HuH-7.5 (cell line): ENCODE measurements at regions not wholly inside any gene's neighbourhood (a gene's known extent, or its start where the extent isn't known, plus 50 kb on each side); places are given as distances from the start of the nearest gene placed in this dataset.

Source experiments
- DNase-seq: peaks from one replicate; pipeline ENCODE4 v3.0.0; 2011; ENCODE audit warnings: low spot score

DNA sequence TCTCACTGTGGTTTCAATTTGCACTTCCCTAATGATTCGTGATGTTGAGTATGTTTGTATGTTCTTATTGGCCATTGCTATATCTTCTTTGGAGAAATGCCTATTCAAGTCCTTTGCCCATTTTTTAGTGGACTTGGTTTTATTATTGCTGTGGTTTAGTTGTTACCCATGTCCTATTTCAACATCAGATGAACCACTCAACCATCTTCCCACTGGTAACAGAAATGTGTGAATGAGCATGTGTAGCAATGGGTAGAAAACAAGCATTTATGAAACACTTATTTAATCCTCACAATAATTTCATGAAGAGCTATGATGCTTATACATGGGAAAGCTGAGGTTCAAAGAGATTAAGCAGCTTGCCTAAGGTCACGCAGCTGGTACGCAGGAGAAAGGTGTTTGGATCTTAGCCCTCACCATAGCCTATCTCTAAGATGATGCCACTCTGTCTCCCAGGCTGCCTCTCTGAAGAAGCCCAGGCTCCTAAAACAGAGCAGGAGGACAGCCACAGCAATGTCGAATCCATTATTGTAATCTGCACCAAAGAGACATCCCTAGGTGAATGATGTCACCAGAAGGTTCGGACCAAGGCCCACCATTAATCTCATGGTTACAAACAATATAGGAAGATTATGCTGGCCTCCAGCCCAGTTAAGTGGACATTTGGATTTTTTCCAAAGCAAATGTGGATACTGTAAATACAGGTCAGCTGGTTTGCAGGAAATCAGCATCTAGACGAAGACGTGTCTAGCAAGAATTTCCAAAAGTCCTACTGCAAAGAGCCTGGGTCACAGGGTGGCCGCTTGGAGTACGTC is 447.6 kb upstream of the ZMIZ1 start:
- DNase-seq: no peak

DNA sequence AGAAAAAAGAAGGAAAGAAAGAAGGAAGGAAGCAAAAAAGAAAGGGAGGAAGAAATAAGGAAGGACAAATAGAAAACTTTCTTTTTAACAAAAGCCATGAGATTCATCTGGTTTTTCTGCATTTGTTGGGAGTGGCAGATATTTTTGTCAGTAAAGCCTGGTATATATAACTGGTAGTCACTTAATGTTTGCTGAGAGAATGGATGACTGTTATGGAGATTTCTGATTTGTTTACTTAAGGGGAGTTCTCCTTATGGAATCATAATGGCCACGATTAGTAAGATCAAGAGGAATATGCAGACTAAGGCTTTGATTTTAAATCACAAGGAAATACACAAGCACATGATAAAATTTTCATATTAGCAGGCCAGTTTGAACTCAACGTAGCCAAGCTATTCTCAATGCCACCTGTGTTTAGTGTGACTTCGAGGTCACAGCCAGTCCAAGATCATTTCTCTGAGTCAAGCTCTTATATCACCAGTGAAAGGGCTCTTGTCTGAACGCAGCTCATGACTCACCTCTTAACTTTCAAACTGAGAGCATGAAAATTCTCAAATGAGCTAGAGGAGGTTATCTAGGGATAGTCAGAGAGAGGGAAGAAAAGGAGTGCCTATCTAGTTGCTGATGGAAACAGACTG is 445.1 kb upstream of the ZMIZ1 start:
- DNase-seq: no peak

DNA sequence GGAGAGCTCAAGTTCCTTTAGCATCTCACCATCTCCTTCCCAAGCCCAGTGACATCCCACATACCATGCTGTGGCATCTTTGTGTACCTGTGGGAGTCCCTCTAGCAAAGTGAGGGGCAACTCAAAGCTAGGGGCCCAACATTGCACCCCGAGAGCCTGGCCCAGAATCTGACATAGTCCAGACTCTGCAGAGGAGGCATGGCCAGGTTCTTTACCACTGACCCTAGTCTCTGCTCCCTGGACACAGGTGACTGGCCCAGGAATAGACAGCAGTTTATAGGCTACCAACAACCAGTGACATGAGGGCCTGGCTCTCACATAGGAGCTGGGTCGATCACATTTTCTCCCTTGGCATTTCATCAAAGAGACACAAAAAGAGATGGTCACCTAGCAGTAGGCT is 444.0 kb upstream of the ZMIZ1 start:
- DNase-seq: no peak

DNA sequence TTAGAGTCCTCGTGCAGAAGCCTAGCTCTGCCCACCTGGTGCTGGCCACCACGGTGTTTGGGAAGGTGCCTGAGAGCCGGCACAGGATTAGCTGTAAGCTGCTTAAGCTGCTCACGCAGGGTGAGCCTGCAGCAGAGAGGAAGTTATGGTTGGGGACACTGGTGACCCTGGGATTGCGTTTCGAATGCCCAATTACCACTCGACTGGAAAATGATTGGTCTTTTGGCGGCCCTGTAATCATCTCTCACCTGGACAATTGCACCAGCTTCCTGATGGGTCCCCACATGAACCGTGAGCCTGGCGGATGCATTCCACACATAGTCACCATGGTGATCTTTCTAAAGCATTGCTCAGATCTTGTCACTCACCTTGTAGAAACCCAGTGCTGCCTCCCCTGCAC is 442.3 kb upstream of the ZMIZ1 start:
- no peak for DNase-seq

DNA sequence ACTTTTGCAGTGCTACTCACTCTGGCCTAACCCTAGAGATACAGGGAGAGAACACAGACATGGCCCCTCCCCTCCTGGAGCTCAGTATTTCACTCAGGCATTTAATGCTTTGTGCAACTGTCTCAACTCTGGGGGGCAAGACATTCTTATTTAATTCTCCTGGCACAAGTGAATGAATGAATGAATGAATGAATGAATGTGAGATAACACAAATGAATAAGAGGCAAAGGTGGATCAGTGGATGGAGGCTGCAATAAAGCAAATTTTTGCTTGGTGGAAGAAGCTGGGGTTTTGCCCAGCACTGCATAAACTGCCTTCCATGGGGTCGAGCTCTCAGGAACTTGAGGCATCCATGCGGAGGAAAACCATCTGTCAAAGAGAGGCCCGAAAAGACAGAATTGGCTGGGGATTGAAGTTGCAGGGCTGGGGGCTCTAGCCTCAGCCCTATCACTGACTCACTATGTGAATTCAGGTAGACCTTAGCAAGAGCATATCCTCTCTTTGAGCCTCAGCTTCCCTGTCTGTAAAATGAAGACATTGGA is 441.4 kb upstream of the ZMIZ1 start:
- DNase-seq: no peak

DNA sequence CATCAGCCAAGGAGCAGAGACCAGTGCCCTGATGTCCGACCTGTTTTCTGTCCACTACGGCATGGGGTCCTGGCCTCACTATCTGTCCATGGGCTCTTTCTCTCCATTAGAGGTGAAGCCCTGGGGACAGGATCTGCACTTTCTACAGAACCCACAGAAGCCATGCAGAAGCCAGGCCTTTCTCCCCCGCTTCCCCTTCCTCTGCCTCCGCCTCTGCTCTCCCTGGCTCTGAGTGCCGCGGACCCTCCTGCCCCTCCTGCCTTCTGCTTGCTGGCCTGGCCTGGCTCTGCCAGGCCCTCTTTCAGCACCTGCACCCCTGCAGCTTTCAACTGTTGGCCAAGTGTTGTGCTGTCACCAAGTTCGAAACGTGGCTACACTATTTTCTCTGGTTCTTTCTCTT is 439.8 kb upstream of the ZMIZ1 start:
- DNase-seq: no peak

DNA sequence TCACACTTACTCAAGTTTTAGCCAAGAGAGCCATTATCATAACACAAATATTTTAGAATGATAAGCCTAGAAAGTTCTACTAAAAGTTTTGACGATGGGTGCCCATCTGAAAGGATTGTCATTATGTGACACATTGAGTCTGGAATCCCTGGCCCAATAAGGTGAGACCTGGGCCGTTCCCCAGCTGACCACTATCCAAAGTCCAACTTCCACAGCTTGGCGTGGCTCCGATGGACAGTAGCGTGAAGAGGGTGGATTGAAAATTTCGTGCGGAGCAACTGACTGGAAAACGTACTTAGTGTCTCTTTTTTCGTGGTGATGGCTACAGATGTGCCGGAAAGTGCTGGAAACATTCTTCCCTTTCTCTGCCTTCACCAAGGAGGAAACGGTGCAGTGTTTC is 439.0 kb upstream of the ZMIZ1 start:
- no peak for DNase-seq

DNA sequence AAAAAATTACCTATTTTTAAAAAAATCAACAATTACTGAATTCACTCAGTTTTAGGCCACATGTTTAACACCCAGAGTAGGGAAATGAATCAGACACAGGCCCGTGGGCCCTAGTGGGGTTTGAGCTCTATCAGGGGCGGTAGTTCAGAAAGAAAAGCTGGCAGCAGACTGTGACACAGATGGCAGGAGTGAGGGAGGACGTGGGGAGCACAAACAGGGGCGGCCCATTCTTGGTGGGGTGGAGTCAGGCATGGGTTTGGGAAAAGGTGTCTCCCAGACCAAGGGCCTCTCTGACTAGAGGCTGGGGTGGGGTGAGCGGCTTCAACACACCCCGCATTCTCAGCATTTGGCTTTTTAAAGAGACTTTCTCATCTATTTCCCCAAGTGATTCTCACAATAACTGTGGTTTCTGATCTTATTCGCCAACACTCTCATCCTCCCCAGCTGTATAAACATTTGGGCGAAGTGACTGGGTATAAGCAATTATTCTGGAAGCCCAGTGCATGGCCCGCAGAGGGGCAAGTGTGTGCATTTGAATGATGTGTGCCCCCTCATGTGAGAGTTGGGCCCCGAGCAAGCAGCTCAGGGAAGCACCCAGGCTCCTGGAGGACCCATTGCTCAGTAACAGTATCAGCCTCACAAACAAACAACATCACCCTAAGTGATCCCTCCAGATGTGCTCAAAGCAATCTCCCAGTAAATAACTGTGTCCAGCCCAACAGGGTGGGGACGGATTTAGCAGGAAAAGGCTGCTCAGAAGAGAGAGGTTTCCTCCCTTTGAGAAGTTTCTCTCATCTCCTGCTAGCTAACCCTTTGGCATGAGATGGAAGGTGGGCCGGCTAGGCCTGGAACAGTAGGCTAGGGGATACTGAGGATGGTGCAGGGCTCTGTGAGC is 437.6 kb upstream of the ZMIZ1 start:
- no peak for DNase-seq

DNA sequence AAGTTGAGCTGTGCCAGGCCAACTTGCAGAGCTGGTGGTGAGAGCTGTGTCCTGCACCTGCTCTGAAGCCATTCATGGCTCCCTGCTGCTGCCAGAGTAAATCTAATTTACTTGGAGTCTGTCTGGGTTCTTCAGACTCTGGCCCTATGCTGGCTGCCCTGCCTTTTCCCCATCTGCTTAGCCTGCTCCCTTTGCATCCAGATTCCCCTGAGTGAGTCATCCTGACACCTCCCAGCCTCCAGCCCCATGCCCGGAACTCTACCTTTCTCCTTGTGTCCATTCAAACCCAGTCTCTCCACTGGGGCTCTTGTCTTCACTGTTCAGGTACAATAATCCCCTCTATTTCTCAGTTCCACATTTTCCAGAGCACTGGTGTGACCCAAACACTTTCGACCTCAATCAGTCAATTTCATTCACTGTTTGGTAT is 434.4 kb upstream of the ZMIZ1 start:
- no peak for DNase-seq

DNA sequence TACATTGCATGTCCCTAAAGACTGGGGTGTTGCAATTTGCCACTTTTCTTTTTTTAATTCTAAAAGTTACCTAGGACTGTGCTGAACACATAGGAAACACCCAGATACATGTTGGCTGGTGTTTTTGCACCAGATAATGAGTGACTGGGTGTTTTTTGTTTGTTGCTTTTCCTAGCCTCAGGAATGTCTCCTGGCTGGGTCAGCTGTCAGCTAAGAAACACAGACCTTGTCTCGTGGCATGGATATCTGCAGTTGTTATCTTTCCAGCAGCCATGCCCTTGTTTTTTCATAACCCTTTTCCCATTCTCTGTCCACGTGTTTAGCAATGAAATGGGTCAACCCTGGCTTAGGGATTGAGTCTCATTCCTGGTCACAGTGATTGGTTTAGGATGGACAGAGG is 433.9 kb upstream of the ZMIZ1 start:
- DNase-seq: no peak

DNA sequence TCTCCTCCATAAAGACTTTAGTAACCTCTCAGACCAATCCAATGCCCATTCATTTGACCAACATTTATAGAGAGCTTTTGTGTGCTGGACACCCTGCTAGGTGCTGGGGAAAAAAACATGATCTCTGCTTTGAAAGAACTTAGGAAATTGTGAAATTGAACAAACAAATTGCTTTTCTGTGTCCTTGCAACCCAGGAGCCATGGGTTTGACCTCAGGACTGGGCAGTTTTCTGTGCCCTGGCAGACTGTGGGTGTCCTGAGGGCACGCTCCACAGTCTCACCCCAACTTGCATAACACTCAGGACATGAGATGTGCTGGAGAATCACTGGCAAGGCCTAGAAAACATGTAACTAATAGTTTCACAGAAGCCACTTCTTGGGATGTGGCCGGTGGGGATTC is 429.1 kb upstream of the ZMIZ1 start:
- DNase-seq: no peak

DNA sequence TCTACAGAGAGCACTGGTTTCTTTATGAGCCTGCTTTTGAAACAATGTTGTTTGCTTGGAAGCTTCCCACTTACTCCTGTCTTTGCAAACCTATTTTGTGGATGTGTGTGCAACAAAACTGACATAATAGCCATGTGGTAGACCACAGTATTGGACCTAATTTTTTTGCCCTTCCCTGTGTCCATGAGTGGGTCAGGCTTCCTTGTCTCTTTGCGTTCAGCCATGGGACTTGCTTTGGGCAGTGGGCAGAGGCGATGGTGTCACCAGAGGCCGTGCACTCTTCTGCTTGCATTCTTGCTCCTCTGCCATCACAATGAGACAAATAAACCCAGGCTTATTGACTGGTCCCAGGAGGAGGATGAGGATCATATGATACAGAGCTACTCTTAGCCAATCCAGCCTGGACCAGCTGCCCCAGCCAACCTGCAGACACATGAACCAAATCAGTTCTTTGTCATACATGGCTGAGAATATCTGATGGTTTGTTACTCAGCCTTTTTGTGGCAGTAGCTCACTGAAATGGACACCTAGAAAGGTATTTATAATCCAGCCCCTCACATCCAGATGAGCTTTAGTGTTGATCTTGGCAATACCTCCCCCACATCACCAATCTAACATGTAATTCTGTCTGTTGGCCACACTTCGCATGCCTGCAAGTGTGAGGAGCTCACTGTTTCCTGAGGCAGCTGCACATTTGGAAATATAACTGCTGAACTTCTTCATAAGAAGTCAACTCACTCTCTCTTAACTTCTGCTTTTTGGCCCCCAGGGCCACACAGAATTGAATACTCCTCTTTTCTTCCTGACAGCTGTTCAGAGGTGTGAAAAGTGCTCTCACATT is 427.8 kb upstream of the ZMIZ1 start:
- DNase-seq: no peak

DNA sequence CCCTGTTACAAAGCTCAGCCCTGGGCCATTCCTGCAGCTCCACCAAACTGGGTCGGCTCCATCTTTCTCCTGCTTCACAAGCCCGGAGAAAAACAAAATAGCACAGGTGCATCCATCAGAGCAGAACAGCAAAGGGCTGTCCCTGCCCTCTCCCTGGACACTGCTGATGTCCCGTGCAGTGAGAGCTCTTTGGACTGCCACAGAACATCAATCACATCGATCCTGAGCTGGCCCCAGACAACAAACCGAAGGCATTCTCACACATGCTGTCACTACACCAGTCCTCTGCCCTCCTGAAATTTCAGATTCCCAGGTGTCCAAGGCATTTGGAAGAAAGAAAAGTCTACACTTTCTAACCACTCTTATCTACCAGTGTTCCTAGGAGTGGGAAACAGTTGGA is 427.1 kb upstream of the ZMIZ1 start:
- no peak for DNase-seq

DNA sequence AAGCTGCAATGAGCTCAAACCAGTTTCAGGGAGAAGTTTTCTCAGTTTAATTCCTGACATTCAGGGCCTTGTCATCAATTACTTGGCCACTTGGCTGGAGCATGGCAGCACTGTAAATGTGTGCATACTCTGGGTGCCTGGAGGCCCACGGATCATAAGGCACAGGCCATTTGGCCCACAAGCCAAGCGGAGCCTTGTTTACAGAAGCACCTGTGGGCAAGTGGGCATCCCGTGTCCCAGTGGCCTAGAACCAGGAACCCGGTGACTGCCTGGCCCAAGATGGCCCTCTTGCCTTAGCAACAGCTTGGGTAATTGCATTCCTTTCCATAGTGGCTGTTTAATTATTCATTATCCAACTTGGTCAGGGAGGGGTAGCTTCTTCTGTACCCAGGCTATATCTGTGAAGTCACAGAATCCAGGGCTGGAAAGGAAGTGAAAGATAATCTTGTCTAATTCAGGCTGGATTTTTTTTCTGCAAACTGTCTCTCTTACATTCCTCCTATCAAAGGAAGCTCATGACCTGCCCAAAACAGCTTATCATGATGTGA is 426.4 kb upstream of the ZMIZ1 start:
- DNase-seq: no peak

DNA sequence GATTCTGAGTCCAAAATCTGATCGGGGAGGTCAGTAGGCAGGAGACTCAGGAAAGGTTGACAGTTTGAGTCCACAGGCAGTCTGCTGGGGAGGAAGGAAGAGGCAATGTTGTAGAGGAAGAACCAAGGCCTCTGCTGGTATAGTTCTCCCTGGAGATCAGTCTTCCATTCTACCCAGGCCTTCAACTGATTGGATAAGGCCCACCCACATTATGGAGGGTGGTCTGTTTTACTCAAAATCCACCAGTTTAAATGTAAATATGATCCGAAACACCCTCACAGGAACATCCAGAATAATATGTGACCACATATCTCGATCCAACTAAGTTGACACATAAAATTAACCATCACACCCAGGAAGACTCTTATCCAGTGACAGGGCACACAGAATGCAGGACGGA is 425.3 kb upstream of the ZMIZ1 start:
- DNase-seq: no peak

DNA sequence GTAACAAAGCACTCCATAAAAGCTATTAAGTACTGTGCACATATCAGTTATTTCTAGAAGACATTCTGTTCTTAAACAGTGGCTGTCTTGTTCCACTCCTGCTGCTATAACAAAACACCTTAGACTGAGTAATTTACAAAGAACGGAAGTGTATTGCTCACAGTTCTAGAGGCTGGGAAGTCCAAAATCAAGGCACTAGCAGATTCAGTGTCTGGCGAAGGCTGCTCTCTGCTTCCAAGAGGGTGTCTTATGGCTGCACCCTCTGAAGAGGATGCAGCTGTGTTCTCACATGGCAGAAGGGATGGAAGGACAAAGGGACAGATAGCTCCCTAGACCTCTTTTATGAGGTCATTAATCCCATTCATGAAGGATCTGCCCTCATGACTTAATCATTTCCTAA is 424.2 kb upstream of the ZMIZ1 start:
- no peak for DNase-seq

DNA sequence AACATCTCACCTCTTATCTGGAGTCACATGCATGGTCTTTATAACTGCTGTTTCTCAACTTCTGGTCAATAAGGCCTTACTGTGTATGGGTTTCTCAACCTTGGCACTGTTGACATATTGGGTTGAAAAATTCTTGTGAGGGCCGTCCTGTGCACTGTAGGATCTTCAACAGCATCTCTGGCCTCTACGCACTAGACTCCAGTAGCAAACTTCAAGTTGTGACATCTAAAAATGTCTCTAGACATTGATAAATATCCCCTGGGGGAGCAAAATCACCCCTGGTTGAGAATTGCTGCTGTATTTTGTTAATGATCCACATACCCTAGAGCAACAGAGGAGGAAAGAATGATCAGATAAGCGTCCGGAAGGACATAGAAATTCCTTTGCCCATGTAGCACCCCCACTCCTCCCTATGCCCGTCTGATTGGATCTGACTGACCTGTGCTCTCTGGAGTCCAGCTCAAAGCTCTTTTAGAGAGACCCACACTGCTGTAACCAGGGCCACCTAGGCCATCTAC is 423.5 kb upstream of the ZMIZ1 start:
- DNase-seq: no peak

DNA sequence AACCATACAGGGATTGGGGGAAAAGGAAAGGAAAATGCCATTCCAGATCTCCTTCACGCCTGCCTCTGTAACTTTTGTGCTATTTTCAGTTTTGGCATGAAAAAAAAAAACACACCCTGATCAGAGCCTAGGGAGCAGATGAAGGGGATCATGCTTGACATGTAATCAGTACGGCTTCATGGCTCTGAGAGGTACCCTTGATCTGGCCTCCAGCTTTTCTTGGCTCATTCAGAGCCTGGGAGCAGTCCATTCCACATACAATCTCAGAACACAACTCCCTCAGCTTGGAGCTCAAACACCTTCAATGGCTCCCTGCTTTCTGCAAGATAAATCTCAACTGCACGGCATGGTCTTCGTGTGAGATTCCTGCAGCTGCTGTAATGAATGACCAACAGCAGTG is 422.8 kb upstream of the ZMIZ1 start:
- DNase-seq: no peak

DNA sequence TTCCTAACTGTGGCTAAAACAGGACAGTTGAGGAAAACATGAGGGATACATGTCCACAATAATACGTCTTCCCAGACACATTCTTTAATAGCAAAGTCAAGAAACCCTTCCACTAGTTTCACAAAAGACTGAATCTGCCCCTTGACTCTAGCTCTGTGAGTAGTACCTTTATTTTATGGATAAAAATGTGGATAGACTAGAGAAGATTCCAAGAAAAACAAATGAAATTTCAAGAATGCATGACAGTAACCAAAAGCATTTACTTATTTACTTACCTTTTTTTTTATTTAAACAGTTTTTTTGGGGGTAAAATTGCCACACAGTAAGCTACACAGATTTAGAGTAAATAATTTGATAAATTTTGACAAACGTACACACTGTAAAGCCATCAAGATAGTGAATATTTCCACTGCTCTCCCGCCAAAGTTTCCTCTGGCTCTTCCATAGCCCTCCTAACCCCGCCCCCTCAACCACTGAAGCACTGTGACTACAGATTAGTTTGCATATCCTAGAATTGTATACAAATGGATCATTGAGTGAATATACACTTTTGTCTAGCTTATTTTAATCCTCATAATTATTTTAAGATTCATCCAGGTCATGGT is 420.4 kb upstream of the ZMIZ1 start:
- no peak for DNase-seq

DNA sequence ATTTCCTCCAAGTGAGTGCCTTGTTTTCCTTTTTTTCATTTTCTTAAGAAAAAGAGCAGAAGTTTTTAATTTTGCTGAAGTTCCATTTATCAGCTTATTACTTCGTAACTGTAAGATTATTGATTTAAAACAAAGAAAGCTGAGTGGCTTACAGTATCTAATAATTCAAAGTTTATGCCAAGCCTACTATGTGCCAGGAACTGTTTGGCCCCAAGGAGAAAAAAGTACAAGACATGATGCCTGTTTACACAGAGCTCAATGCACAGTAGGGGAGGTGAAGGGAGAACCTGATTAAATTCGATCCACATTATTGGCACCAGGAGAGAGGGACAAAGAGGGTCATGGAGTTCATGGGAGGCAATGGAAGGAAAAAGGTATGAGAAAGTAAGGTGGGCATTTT is 419.3 kb upstream of the ZMIZ1 start:
- DNase-seq: no peak

DNA sequence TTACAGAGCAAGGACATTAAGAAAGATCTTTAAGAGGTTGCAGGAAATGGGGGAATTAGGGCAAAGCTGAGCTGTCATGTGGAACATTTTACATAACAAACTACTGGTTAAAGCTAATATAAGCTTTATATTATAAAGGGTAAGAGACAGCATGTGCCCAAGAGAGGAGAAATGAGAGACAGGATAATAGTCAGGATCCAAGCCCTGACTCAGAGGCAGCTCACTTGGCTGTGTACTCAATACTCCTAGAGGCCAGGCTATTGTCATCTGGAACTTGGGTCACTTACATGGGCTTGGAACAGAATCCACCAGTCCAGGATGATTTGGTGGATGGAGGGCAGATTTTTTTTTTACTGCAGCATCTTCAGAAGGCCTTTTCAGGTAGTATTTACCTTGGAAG is 418.6 kb upstream of the ZMIZ1 start:
- no peak for DNase-seq
